ENCODE measurements at regions not wholly inside any gene's neighbourhood (a gene's known extent, or its start where the extent isn't known, plus 50 kb on each side); places are given as distances from the start of the nearest gene placed in this dataset.
A peak's percentile ranks its signal among the peaks of the same experiment; 100 is the strongest.

DNA sequence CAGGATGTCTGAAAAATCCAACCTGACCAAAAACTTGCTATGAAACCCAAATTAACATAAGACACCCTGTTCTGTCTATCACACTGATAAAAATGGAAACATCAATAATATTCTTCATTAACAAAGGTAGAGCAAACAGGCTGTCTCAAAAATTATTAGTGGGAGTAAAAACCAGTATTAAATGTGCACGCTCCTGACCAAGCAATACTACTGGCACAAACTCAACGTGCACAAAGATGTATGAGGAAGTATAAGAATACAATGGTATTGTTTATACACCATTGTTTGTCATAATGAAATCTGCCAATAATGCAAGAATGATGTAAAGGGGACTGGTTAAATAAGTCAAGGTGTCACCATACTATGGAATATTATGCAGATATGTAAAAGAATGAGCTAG is 288.5 kb downstream of the MN1 start:
- in situ Hi-C loops (cut with HindIII; ENCODE audit: low pct_ligation_motif_present, low pct_unique_long_range_greater_than_20kb, low sequenced_read_pairs), result no loop called here

DNA sequence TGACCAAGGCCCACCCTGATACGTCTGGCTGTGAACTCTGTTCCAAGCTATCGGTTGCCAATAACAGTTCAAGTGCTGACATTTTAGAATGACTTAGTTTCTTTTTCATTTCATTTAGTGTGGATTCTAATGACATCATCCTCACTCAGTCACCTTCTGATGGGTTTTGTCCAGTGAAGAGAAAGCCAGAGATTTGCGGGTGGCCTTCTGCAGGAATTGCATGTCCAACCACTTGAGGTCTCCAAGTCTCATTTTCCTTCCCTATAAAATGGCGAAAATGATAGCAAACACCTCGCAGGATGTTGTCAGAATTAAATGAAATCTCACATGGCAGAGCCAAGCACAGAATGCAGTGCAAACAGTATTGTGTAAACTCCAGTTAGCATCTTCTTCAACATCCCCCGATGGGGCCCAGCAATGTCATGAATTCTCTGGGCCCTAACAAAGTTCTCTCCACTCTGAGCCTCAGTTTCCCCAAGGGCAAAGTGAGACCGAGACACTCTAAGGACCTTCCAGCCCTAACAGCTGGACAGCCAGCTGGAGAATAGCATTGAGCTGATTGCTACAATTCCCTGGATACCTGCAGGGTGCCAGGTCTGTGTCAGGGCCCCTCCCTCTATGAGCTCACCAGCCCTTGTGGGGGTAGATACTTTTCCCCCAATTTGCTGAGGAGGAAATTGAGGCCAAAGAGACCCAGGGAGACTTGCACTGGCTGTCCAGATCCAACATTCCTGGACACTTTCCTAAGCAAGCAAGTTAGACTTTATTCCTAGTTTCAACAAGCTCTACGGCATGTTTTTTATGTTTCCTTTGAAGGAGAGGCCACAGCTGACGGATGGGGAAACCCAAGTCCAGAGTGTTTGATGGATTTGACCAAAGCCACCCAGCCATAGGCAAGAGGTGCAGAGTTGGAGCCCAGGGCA is 286.7 kb downstream of the MN1 start:
- DNase-seq, result no peak
- in situ Hi-C loops (cut with HindIII; ENCODE audit: low pct_ligation_motif_present, low pct_unique_long_range_greater_than_20kb, low sequenced_read_pairs), result no loop called here

More for the DNA sequence above, 288.5 kb downstream of the MN1 start:
- no peak for DNase-seq

DNA sequence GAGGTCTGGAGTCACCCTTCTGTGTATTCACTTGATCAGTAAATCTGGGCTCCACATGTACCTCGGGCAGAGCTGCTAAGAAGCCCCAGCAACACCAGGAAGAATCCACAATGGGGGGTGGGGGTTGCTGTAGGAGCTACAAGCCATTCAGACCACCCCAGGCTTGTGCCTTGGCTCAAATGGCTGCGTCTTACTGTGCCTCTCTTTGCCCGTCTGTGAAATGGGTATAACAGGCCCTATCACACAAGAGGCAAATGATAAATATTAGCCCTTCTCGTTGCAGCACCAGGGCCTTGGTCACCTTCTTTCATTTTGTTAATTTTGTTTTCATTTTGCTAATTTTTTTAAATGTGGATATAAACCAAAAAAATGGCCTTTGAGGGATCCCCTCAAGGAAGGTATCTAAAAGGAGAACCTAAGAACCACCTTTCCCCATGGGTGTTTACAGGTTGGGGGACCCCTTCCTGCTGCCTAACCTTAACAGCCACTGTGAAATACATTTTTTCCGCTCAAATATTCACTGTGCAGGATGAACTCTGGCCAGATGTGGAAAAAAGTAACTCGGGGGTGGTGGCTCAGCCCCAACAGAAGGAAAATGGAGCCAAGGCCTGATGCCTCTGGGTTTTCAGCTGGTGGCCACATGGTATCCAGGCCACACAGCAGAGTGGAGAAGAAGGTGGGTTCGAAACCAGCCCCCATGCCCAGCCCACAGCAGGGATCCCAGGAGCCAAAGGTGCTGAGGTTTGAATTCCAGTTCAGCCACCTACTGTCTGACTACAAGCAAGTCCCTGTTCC is 284.0 kb downstream of the MN1 start:
- no peak for DNase-seq
- in situ Hi-C loops (cut with HindIII; ENCODE audit: low pct_ligation_motif_present, low pct_unique_long_range_greater_than_20kb, low sequenced_read_pairs), result no loop called here

DNA sequence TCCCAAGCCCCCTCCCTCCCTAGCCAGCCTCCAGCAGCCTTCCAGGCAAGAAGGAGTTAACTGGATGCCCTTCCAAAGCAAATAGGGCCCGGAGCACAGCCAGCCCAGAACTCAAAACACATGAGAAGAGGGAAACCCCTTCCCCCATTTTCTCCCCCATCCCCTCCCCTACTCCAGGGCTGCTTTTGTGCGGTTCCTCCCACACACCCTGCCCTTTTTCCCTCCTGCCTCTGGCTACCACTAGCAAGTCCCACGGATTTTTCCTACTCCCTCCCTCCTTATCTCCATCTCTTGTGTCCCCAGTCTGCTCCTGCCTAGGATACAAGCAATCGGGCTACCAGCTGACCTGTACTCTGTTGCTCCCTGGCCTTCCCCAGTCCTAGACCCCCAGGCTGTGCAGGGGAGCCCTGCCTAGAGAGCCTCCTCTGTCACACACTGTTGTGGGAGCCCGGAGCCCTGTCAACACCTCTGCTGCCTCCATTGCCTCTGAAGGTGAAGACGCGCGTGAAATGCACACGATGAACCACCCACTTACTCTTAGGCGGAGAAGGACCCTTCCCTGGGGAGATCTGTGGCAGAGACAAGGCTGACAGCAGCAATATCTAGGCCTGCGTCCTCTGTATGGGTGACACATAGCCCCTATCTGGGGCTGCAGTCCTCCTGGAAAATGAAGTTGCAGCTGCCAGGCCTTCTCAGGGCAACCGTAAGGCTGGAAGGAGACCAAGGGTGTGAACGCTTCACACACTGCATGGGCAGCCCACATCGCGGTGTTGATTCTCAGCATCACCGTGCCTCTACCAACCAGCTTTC is 282.8 kb downstream of the MN1 start:
- no peak for DNase-seq
- in situ Hi-C loops (cut with HindIII; ENCODE audit: low pct_ligation_motif_present, low pct_unique_long_range_greater_than_20kb, low sequenced_read_pairs), result no loop called here

DNA sequence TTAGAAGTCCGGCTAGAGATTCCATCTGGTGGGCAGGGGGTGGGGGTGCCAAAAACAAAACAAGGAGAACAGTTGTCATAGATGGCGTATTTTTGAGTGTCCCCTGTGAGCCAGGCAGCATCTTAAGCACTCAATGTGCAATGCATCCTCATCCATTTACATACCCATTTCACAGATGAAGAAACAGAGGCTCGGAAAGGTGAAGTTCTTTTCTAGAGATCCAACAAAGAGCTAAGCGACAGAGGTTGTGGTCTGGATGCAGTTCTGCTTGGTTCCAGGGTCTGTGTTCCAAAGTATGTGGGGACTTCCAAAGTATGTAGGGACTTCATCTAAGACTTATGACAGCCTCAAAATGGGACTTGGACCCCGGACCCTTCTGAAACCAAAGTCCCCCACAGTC is 277.8 kb downstream of the MN1 start:
- DNase-seq, result no peak
- in situ Hi-C loops (cut with HindIII; ENCODE audit: low pct_ligation_motif_present, low pct_unique_long_range_greater_than_20kb, low sequenced_read_pairs), result no loop called here

DNA sequence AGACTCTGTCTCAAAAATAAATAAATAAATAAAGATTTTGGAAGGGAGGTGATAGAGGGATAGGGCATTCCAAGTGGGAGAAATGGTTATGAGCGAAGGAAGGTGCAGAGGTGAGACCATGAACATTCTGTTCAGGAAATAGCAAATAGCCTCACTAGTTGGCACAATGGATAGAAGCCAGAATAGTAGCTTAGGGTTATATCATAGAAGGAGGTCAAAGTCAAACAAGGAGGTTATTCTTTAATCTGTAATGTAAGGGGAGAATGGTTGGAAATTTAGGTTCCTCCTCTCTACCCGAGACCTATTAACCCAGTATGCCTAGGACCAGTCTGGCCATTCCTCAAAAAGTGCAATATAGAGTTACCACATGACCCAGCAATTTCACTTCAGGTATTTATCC is 275.8 kb downstream of the MN1 start:
- DNase-seq, result no peak
- in situ Hi-C loops (cut with HindIII; ENCODE audit: low pct_ligation_motif_present, low pct_unique_long_range_greater_than_20kb, low sequenced_read_pairs), result no loop called here

DNA sequence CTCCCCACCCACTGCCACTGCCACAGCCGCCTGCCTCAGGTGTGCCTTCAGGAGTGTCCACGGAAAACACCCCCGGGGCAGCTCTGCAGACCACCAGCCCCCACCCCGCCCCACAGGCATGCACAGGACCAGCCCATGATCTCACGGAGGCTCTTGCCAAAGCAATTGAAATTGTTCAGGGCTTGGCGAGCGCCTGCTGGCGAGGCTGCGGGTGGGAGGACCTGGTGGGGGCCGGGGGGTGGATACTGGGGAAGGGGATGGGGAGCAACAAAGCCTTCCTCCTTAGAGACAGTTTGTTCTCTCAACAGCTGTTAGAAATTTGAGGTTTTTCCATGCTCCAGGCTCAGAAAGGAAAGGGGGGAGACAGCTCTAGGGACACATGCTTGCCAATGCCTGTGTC is 274.7 kb downstream of the MN1 start:
- in situ Hi-C loops (cut with HindIII; ENCODE audit: low pct_ligation_motif_present, low pct_unique_long_range_greater_than_20kb, low sequenced_read_pairs), result no loop called here

DNA sequence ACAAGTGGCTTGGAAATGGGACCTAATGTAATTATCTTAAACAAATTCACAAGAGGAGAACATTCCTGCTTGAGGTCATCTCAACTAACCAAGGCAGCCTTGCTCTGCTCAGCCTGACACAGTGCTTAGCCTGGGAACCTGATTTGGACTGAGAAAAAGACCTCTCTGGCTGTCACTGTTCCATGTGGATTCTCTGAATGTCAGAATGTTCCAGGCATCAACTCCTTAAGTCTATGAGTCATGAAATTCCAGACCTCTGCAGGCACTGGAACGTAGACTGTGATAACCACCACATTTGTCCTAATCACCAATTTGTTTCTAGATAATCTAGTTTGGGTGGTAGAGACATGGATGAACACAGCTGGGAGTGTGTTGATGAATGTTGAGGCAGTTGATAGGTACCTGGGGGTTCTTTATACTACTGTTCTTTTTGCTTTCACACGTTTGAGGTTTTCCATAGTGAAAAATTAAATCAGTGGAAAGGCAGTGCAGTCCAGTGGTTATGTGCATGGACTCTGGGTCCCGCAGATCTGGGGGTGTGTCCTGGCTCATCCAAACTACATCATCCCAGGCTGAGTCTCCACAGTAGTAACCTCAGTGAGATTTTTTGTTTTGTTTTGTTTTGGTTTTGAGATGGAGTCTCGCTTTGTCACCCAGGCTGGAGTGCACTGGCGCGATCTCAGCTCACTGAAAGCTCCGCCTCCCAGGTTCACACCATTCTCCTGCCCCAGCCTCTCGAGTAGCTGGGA is 269.6 kb downstream of the MN1 start:
- in situ Hi-C loops (cut with HindIII; ENCODE audit: low pct_ligation_motif_present, low pct_unique_long_range_greater_than_20kb, low sequenced_read_pairs), result no loop called here

More for the DNA sequence above, 274.7 kb downstream of the MN1 start:
- no peak for DNase-seq

DNA sequence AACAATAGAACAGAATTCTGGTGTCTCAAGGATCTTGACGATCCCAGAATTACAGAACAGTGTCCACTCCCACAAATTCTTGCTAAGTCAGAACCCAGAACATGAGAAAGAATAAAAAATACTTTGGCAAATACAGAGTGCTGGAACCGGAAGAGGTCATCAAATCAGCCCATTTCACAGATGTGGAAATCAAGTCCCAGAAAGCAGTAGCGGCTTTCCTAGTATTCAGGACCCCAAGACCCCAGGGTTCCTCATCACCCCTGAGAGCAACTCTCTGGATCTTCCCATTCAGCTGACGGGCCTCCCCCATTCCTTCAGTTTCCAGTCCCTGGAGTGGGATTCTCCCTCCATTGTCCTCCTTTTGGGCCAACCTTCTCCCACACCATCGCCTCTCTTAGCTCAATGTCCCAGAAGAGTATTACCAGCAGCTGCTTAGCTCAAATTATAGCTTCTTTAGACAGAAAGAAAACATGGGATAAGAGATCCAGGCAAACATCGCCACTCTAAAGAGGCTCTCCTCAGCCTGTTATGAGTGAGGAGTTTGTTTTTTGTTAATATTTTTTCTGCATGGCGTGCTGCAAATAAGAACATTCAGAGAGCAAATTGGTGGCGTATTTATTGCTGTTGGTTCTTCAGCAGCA is 268.3 kb downstream of the MN1 start:
- in situ Hi-C loops (cut with HindIII; ENCODE audit: low pct_ligation_motif_present, low pct_unique_long_range_greater_than_20kb, low sequenced_read_pairs), result no loop called here
- no peak for DNase-seq

More for the DNA sequence above, 269.6 kb downstream of the MN1 start:
- DNase-seq, result peak; percentile 69

DNA sequence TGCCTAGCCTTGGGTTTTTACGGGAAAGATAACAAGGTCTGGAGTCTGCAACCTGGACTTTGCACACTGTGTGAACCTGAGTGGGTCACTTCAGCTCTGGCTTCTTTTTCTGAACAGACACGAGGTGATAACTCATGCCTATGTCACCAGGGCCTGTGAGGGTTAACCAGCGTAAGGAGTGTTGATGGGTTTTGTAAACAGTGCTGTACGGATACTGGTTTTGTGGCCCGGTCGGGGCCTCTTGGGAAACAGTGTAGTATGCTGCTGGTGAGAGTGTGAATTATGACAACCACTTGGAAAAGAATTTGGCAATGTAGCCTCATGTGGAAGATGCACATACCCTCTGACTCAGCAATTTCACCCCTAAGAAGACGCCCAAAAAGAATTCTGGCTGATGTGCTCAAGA is 266.8 kb downstream of the MN1 start:
- in situ Hi-C loops (cut with HindIII; ENCODE audit: low pct_ligation_motif_present, low pct_unique_long_range_greater_than_20kb, low sequenced_read_pairs), result no loop called here
- no peak for DNase-seq

DNA sequence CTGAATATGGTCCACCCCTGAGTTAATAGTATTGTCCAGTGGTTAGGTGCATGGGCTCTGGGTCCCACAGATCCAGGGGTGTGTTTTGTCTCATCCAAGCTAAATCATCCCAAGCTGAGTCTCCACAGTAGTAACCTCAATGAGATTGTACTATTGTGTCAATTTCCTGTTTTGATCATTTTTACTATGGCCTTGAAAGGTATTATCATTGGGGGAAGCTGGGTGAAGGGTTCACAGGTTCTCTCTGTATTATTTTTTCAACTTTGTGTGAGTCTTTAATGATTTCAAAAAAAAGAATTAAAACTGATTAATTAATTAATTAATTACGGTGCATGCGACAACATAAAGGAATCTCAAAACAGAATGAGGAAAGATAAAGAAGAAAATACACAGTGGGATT is 266.1 kb downstream of the MN1 start:
- in situ Hi-C loops (cut with HindIII; ENCODE audit: low pct_ligation_motif_present, low pct_unique_long_range_greater_than_20kb, low sequenced_read_pairs), result no loop called here

DNA sequence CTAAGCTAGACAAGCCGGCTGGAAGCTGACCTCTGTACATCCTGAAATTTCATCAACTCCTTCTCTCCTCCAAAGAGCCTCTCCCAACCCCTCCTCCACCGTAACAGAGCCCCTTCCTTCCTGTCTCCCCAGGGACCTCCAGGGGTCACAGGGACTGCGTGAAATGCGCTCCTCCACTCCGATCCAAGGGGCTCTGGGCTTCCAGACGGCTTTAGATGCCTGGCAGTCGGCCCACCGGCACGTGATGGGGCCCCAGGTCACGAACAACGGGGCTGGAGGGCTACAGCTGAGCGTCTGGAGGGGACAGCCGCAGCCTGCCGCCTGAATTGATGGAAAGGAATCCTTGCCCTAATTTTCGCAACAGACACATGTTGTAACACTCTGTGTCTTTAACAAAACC is 264.1 kb downstream of the MN1 start:
- in situ Hi-C loops (cut with HindIII; ENCODE audit: low pct_ligation_motif_present, low pct_unique_long_range_greater_than_20kb, low sequenced_read_pairs), result no loop called here

More for the DNA sequence above, 266.1 kb downstream of the MN1 start:
- DNase-seq, result no peak

DNA sequence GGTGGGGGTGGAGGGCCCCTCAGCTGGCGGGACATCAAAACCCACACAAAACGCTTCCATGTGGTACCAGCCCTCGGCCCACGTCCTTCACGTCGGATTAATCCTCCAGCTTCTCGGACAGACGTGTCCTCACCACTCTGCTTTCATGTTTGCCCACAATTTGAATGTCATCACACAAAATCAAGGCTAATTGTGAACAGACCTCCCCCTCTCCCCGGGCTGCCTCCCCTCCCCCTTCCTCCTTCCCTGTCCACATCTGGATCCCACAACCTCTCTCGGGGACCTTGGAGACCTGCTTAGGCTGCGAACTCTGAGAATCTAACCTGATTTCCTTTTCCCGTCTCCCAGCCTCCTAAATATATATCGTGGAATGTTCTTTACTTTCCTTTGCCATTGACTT is 262.9 kb downstream of the MN1 start:
- in situ Hi-C loops (cut with HindIII; ENCODE audit: low pct_ligation_motif_present, low pct_unique_long_range_greater_than_20kb, low sequenced_read_pairs), result no loop called here
- DNase-seq, result no peak

More for the DNA sequence above, 264.1 kb downstream of the MN1 start:
- no peak for DNase-seq

DNA sequence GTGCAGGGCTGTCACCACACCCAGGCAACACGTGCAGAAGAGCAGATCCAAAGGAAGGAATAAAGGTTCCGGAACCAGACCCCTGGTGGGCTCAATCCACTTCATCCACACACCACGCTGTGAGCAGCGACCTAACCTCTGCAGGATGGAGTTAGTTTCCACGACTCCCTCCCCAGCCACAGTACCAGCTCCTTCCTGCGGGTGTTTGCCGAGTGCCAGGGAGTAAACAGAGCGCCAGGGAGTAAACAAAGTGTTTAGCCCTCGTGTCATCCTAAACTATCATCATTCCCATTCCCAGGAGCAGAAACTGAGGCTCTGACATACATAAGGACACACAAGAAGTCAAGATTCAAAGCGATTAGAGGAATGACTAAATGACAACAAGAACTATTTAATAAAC is 261.3 kb downstream of the MN1 start:
- in situ Hi-C loops (cut with HindIII; ENCODE audit: low pct_ligation_motif_present, low pct_unique_long_range_greater_than_20kb, low sequenced_read_pairs), result no loop called here
- DNase-seq, result no peak

DNA sequence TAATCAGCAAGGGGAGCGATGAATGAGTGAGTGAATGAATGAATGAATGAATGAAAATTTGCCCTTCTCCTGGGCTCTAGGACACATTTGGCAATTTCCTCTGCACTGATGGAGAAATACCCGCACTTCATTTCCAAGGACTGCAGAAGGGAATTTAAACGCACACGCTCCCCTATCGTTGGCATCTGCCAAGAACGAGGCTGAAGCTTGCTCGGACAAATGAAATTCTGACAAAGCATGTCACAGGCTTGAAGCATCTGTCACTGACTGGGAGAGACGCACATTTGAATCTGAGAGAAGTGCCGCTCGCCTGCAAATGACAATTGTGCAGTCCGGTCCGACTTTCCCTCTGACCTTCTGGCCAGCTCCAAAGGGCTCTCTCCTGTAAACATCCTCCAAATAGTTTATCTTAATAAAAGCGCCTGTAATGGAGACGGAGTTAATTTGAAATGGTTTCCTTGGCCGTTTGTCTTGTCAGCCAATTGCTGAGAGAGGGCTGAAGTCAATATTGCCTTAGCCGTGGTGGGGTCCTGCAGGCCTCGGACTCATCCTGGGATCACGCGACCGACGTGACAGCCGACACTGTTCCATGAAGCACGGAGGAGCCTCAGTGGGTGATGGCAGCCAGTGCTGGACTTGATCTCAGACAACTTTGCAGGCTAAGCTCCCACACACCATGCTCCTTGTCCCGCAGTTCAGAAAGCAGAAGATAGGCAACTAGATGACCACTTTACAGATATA is 260.7 kb downstream of the MN1 start:
- in situ Hi-C loops (cut with HindIII; ENCODE audit: low pct_ligation_motif_present, low pct_unique_long_range_greater_than_20kb, low sequenced_read_pairs), result no loop called here
- no peak for DNase-seq

DNA sequence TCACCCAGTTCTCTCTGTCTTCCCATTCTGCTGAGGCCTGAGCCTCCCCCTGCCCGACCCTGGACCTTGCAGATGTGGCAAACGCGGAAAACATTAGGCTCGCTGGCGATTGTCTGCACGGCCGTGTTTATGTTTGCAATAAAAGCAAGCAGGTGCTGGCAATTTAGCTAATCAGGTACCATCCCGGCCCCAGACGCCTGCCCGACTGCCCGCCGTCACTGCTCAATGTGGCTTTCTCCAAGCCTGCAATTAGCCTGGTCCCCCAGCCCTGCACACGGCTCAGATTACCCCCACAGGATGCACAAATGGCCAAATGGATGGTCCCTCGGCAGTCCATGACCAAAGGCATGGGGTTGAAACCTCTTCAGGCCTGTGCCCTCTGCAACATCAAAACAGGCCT is 259.7 kb downstream of the MN1 start:
- DNase-seq, result no peak
- in situ Hi-C loops (cut with HindIII; ENCODE audit: low pct_ligation_motif_present, low pct_unique_long_range_greater_than_20kb, low sequenced_read_pairs), result no loop called here

DNA sequence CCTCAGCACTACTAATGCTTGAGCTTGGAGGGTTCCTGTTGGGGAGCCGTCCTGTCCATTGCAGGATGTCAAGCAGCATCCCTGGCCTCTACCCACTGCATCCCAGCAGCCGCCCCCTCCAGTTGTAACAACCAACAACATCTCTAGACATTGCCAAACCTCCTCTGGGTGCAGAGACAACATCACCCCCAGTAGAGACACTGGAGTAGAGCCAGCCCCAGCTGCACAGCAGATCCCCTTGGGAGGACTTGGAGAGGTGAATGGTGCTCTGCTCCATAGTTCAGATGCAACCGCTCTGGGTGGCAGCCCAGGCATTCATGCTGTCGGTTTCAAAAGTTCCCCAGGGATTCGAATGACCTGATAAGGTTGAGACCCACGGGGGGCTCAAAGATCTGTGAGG is 259.0 kb downstream of the MN1 start:
- no peak for DNase-seq
- in situ Hi-C loops (cut with HindIII; ENCODE audit: low pct_ligation_motif_present, low pct_unique_long_range_greater_than_20kb, low sequenced_read_pairs), result no loop called here

Measured in ACHN (cell line).